GM18868 (cell line): ENCODE measurements at regions not wholly inside any gene's neighbourhood (a gene's known extent, or its start where the extent isn't known, plus 50 kb on each side); places are given as distances from the start of the nearest gene placed in this dataset.
"Not testable (repeated sequence)": the region's sequence is repeated elsewhere in the genome, so short reads cannot be mapped to it uniquely, and the experiment has no call there.

Source experiments
- ATAC-seq: cut with Tn5 transposase; IDR thresholded peaks from one replicate; pipeline ENCODE4 v1.9.1; 2021; ENCODE audit warnings: mild to moderate bottlenecking, moderate library complexity; ENCODE audit not compliant: unreplicated experiment

DNA sequence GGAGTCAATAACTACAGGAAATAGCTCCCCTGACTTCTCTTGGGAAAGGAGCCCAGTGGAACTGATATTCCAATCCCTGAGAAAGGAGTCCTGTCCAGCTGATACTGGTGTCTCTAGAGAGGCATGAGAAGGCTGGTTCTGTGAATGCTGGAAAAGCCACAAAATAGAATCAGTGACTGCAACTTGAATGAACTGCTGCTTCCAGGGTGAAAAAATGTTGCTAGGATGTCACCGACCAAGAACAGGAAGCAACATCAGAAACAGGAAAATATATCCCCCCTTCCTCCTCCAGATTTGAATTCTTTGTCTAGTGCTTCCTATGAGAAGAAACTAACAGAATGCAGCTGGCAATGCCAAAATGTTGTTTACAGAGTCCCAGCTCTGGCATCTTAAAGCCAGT lies 269.3 kb upstream of the LYPLAL1 start:
- ATAC-seq, result no peak

- ATAC-seq, result no peak
Measured at GRCh38 chr1:218916720-218917119, 257.0 kb upstream of the LYPLAL1 start.

DNA sequence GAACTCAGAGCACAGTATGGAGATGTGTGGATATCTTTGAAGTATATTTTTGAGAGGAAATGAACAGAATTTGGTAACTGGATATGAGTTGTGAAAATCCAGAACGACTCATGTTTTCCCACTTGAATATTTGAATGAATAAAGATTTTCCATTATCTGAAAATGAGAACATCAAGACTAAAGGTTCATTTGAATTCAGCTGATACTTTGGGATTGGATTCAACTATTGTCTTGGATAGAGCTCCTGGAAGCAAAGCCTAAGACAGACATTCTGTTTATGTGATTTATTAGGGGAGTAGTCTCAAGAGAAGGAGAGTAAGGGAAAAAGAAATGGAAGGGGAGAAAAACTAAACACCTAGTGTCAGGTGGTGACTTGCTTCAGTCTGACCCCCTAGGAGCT lies 256.0 kb upstream of the LYPLAL1 start:
- no peak for ATAC-seq

- ATAC-seq, result no peak
Measured at GRCh38 chr1:218925777-218926176, 247.9 kb upstream of the LYPLAL1 start.

GRCh38 chr1:218926631-218927030 lies 247.0 kb upstream of the LYPLAL1 start:
- no peak for ATAC-seq

- no peak for ATAC-seq
Measured at GRCh38 chr1:218930000-218930399, 243.7 kb upstream of the LYPLAL1 start.

DNA sequence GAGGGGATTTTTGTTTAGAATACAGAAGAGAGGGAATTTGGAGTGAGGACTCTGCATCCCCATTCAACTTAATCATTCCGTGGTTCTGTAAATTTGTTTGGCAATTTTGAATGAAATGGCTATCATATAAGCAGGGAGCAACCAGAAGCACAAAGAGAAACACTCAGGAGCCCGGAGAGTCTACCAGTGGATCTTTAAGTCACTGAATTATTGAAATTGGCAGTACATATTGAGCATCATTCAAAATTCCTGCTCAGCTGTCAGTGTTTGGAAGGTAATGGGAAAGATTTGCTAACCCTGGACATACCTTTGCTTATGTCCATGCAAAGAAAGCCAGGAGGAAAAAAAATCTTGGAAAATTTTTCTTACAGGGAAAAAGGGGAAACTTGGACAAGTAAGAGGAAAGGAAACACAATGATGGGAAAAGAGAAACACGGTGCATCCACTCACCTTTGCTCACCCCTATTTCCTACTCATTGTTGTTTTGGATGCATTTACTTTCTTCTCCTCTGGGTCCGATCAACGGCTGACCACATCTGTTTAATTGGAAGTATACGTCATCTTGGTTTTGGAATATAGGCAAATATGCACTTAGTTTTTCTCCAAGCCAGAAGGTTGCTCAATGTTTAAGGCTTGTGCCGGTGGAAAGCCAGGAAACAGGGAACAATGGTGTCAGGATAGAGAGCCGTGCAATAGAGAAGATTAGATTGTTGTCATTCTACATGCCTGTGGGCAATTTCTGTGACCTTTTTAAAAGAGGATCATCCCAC lies 243.0 kb upstream of the LYPLAL1 start:
- ATAC-seq, result no peak

DNA sequence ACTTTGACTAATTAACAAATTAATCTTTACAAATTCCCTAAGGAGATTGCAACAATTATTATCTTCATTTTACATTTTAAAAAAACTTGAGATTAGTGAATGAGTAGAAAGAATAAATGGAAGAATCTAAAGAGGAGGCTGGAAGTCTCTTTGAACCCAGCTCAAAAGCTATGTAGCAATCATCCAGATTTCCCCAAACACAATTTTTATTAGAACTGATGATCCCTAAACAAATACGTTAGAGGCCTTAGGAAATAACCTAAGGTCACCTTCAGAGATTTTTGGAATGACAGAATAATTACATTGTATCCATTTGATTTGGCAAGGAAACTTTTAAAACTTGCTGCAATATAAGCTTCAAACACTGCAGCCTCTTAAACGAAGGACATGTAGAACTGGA lies 242.4 kb upstream of the LYPLAL1 start:
- no peak for ATAC-seq

DNA sequence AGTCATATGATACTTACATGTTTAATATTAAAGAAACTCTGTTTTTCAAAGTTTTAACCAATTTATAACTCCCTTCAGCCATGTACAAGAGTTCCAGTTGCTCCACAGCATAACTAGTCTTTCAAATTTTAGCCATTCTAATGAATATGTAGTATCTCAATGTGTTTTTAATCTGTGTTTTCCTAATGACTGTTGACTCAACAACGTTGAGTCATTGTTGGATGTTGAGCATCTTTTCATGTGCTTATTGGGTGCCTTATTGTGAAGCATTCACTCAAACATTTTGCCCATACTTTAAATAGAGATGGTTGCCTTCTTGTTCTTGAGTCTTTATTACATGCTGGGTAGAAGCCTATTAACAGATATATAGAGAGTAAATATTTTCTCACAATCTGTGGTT lies 240.2 kb upstream of the LYPLAL1 start:
- no peak for ATAC-seq

GRCh38 chr1:218935408-218935807 lies 238.3 kb upstream of the LYPLAL1 start:
- not testable (repeated sequence) for ATAC-seq

DNA sequence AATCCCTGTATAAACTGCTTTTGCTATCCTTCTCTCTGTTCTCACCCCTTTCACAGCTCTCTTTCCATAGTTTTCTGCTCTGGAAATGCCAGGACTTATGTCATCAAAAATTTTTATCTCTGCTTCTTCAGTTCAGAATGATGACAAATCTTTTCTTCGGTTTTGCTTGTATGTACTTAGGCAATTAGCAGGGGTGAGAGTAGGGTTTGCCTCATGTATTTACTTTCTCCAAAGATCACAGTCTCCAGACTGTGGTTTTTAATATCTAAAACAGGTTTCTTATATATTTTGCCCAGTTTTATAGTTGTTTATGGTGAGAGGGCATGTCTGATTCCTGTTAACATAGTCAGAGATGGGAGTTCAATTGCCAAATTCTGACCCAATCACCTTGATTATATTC lies 235.4 kb upstream of the LYPLAL1 start:
- ATAC-seq, result no peak

GRCh38 chr1:218939095-218939494 lies 234.6 kb upstream of the LYPLAL1 start:
- no peak for ATAC-seq

- no peak for ATAC-seq
Measured at GRCh38 chr1:218942431-218942830, 231.2 kb upstream of the LYPLAL1 start.

DNA sequence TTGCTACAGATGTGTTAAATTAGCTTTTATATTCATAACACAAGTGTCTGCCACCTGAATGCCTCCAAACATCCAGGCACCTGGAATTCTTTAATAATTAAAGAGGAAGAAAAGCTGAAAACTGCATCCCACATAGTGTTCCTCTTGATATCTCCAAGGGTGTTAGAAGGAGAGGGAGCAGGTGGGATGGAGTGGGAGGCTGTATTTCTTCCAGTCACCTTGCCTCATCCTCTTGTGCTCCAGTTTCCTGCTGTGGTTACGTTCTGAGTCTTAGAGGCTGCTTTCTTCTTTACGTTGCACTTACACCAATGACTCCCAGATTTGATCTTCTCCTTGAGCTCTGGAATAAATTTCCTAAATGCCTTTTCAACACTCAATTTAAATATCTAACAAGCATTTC lies 230.3 kb upstream of the LYPLAL1 start:
- no peak for ATAC-seq

- ATAC-seq, result no peak
Measured at GRCh38 chr1:218945050-218945449, 228.6 kb upstream of the LYPLAL1 start.

- no peak for ATAC-seq
Measured at GRCh38 chr1:218946147-218946546, 227.5 kb upstream of the LYPLAL1 start.

DNA sequence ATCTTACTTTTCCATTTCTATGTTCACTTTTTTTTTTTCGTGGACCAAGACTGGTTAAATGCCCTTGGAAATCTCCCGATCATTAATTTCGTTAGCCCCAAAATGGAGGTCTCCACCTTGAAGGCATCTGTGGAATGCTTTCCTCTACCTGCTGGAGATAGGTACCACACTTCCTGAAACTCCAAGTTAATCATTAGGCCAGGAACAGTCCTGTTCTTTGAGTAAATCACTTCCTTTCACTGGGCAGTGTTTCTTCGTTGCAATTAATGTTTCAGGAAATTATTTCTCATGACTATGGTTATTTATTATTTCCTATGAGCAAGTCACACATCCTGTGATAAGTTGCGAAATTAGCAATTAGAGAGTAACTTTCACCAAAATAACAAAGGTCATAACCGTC lies 225.2 kb upstream of the LYPLAL1 start:
- no peak for ATAC-seq

- ATAC-seq, result no peak
Measured at GRCh38 chr1:218953386-218953785, 220.3 kb upstream of the LYPLAL1 start.

DNA sequence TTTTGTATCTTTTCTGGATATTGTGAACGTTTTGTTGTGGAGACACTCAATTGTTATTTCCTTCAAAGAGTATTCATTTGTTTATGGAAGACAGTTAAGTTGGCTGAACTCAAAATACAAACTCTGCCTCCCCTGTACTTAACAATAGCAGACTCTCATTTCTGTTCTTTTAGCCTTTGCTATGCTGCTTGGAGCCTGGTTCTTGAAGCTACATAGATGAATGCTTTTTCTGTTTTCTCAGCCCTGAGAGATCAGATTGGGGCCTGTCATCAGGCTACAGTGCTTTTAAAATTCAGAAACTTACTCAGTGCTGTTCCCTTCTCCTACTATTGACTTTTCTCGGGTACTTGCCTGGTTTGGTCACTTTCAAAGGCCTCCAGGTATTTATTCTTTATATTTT lies 215.7 kb upstream of the LYPLAL1 start:
- no peak for ATAC-seq

GRCh38 chr1:218959784-218960183 lies 213.9 kb upstream of the LYPLAL1 start:
- ATAC-seq, result no peak

- no peak for ATAC-seq
Measured at GRCh38 chr1:218964471-218965185, 209.1 kb upstream of the LYPLAL1 start.

DNA sequence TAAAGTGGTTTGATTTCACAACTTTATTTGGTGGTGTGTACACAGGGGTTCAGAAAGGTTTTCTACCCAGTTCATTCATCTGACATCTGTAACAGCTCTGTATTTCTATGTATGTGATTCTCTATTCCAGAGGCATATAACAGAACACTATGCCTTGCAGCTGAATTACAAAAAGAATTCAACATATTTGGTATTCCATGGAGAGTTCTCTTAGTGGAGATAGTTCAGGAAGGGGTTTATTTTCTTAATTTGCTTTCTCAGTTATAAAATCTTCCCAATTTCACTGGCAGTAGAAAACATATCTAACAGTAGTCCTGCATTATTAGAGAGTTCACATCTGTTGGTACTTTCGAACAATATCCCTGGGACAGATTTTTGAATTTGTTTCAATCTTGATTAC lies 207.9 kb upstream of the LYPLAL1 start:
- no peak for ATAC-seq

- ATAC-seq, result no peak
Measured at GRCh38 chr1:218967254-218967653, 206.4 kb upstream of the LYPLAL1 start.
